Stimulated activated CD8-positive, alpha-beta memory T cell treated with anti-CD3 and anti-CD28 coated beads, Interleukin-7, amount 100 ng/mL, for 48 hours (primary cell): ENCODE measurements at regions not wholly inside any gene's neighbourhood (a gene's known extent, or its start where the extent isn't known, plus 50 kb on each side); places are given as distances from the start of the nearest gene placed in this dataset.

Experiments used
- DNase-seq, 2 donors: peaks; one replicate each; pipeline ENCODE4 v3.0.0-alpha.2; 2020; ENCODE audit warnings: low read depth in 1 of 2; ENCODE audit errors: extremely low read depth in 1 of 2

DNA sequence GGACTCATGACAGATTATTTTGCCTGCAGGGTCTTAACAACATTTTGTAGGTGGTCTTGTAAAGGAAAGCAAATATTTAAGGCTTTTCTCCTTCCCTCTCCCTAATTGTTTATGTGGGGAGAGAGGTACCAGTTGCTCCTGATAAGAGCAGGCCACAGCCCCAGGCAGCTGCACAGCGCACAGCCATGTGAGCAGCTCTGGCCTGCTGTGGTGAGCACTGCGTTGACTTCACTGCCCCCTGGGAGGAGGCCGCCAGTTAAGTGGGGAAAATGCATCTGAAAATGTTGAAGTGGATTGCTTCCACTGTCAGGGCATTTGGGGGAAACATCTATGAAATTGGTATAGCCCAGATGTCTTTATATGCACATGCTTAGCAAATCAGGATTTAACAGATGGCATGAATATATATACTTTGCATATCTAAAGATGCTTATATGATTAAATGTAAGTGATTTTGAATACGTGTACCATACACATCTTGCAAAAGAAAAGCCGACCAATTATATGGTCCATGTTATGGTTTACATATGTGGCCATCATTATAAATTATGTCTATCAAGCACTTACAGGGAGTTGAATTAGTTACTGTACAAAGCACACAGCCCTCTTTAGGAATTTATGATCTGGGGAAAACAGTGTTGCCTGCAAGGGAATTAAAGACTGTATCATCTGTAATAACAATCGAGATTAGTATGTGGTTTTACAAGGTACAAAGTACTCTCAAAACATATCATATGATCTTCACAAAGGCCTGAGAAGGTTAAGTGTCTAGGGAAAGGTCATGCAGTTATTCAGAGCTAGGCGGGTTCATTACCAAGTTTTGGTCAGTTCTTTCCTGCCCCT, 132.1 kb downstream of the RHOU start:
- DNase-seq = no peak

DNA sequence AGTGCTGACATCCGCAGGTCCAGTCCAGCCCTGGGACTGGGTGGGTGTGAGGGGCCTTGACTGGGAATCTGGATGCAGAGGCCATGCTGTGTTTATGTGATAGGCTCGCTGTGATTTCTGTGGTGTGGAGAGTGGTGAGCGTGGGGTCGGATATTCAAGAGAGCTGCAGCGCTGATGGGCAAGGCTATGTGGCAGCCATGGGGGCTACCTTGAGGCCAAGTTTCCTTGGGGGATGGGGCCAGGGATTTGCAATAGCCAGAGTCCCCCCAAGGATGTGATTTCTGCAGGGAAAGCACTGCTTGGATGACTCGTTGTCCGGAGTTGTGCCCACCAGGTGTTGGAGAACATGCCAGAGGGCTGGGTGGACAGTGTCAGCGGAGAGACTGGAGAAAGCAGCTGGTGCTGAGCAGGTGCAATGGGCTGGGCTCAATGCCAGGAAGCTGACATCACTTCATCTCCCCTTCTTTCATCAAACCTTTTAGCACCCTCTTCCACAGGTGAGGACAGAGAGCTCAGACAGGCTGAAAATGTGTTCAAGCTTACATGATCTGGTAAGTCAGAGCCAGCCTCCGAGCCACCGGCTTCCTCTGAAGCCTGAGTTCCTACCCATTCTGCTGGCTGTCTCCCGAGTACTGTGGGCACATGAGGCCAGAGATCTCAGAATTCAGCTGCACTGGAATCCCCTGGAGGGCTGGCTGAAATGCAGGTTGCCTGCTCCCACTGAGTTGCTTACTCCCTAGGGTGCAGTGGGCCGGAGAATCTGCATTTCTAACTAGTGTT, 132.9 kb downstream of the RHOU start:
- no peak for DNase-seq

DNA sequence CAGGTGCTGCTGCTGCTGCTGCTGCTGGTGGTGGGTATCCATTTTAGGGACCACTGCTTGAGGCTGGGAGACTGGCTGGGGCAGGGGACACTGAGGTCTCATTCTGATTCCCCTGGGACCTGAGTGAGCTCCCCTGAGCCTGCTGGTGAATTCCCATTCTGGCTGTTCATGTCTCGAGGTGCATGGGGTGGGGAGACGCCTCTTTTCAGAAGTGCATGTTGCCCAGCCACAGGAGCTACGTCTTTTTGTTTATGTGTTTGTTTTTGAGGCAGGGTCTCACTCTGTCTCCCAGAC, 133.4 kb downstream of the RHOU start:
- no peak for DNase-seq

DNA sequence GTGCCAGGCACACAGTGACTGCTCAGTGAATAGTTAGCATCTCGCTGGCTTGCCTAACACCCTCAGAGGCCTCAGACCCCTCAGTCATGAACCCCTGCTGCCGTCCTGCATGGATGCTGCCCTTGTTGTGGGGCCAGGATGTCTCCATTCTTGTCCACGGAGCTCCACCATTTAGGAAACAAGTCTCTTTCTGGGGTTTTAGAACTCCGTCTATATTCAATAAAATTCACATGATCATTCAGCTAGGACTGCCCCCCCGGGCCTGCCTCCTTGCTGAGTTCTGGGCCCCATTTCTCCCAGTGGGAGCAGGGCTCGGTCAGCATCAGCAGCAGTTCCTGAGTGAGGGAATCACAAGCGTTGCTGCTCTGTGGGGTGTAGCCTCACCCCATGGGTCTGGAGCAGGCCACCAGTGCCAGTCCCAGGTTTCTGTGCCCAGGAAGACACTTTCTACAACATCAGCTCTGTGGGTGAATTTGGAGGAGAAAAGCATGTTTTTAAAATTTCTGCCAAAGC, 134.1 kb downstream of the RHOU start:
- DNase-seq = no peak

DNA sequence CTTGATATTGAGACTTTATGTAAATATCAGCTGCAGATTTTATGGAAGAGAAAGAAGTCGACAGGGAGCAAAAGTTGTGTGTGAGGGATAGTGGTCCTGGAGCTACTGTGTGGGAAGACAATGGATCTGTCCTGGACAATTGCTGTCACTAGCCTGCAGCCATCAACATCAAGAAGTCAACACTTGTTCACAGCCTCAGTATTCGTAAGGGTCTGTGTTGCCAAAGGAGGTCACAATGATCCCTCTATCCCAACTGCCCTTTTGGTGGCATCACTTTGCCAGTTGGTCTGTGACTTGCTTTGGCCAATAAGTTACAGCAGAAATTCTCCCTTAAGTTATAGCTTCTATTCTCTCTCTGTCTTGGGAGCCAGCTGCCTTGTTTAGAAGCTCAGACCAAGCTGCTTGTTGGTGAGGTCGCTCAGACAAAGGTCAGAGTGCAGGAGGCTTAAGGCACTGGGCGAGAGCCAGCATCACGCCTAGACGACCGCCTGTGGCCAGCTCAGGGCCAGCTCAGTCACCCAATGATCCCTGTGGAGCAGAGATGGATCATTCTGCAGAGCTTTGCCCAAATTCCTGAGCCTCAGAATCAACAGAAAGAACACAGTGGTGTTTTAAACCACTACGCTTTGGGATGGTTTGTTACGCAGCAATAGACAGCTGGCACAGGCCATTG, 134.9 kb downstream of the RHOU start:
- DNase-seq = no peak

DNA sequence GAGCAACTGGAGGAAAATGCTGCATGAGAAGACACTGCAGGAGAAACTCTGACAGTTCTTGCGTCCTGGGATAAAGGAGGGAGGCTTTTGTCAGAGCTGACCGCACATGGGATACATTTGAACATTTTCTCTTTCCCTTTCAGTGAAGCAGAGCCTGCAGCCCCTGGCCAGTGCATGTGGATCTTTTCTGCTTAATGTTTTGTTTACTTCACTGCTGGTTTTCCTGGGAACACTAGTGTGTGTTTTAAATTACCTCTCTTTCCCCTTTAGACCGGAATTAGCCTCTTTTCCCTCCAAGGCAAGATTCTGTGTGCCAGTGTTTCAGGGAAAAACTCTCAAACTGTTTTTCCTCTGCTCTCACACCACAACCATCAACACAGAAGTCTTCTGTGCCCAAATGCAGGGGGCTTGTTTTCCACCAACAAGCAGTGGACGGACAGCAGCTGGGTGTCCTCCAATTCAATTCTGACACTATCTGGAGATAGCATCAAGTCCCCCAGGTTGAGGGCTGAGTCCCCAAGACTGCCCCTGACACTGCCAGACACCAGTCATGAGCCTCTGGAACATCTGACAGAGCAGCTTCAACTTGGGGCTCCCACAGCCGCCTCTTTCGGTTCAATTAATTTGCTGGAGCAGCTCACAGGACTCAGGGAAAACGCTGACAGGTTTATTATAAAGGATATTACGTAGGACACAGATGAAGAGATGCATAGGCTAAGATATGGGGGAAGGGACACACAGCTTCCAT, 136.2 kb downstream of the RHOU start:
- DNase-seq = no peak

DNA sequence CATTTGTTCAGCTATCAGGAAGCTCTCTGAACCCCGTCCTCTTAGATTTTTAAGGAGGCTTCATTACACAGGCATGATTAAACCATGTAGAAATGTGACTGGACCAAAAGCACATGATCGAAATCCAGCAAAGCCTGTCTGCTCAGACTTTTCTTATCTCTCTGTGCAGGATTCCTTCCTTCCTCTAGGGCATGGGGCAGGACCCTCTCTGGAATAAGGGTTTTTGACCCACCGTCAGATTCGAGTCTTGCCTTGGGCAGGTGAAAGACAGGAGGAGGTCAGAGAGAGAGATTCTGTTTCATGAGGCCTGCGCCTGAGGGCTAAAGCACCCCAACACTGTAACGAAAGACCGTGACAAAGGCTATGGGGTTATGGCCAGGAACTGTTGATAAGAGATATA, 136.8 kb downstream of the RHOU start:
- DNase-seq = no peak

DNA sequence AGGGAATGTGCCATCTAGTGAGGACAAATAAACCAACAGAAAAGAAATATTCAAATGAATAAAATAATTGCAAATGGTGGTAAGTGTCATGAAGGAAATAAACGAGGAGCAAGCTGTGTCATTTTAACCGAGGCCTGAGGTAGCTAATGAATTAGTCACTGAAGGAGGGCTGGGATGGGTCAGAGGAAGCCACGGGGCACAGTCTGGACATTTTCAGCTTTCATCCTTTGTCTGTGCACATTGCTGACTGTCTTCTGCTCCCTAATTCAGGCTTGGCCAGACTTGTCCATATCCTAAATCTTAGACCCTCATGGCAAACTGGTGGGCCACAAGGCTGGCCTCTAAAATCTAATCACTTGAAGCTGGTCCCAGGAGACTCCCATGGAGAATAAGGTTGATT, 138.4 kb downstream of the RHOU start:
- no peak for DNase-seq

DNA sequence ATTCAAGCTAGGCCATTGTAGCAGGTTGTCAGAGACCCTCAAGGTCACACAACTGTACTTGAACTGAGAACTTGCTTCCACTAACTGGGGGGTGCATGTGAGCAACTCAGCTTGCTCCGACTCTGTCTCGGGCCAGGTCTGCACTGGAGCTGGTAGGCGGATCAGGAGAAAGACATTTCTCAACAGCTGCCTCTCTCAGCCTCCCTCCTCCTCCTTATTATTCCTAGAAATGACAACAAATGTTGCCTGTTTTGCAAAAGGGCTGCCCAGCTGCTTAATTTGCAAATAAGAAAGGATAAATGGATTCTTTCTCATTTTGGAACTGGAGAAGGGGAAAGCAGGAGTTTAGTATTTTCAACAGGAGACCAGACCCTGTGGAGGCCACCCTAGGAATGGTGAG, 140.5 kb downstream of the RHOU start:
- DNase-seq = no peak

DNA sequence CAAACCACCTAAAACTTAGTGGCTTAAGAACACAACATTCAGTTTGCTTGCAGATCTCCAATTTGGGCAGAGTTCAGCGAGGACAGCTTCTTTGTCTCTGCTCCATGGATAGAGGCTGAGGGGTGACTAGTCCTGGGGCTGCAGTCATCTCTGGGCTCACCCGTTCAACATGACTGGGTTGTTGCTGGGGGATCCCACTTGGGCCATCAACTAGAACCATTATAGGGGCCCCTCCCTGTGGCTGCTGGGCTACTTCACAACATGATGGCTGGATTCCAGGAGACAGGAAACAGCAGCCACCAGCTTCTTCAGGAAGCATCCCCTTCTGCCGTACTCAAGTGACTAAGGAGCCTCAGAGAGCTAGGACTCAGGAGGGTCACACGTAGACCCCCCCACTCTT, 140.9 kb downstream of the RHOU start:
- no peak for DNase-seq

DNA sequence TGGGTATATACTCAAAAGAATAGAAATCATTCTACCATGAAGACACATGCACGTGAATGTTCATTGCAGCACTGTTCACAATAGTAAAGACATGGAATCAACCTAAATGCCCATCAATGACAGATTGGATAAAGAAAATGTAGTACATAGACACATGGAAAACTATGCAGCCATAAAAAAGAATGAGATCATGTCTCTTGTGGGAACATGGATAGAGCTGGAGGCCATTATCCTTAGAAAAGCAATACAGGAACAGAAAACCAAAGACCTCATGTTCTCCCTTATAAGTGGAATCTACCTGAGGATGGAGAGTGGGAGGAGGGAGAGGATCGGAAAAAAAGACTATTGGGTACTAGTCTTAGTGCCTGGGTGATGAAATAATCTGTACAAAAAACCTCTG, 143.9 kb downstream of the RHOU start:
- DNase-seq = no peak

DNA sequence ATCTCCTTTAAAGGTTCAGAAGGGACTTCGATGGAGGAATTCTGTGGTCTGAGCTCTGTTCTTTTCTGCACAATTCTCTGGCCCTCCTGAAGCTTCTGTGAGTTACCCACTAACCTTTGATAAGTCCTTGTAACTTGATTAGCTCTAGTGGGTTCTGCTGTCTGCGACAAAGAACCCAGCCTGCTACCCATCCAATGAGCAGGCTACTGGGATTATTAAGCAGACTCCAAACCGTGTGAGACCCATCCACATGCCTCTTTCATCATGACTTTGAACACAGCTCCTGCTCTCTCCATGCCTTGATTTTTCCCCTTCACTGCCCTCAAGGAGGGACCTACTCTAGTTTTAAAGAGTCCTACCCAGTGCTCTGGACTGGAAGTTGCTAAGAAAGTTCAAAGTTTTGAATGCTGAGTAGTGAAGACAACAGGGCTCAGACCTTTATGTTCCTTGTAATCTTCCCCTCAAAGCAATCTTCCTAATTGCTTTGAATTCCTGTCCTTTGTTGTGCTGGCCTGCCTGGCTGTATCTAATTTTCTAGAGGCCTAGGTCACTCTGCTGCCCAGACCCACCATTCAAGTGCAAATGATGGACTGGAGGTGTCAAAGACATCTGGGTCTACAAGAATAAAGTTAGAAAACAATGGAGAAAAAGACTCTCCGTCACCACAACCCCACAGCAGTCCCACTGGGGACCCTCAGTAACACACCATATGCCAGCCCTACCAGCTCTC, 146.9 kb downstream of the RHOU start:
- no peak for DNase-seq

DNA sequence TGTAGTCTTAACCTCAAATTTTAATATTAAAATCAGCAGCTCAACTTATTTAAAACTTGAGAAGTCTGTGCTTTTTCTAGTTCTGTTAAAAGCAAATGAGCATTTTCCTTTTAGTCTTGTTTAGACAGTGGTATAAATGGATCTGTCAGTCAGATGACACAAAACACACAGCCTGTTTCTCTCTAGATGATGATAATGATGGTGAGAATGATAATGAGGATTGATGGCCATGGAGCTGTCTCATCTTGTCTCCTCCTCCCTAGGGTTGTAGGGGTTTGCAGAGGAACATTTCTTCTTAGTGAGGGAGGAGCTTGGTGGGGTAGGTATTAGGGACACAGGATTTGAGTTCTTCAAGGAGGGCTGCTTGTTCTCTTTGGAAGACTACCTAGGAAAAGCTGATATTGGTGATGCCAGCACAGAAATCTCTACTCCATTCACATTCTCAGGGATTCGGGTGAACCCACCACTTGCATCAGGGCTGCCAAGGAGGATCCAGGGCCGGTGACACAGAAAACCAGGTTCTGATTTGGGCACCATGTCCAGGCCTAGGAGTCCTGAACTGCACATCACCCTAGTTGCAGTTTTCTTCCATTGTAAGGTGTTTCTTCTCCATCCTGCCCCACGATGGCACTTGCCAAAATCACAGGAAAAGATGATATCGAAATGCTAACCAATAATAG, 147.6 kb downstream of the RHOU start:
- no peak for DNase-seq

DNA sequence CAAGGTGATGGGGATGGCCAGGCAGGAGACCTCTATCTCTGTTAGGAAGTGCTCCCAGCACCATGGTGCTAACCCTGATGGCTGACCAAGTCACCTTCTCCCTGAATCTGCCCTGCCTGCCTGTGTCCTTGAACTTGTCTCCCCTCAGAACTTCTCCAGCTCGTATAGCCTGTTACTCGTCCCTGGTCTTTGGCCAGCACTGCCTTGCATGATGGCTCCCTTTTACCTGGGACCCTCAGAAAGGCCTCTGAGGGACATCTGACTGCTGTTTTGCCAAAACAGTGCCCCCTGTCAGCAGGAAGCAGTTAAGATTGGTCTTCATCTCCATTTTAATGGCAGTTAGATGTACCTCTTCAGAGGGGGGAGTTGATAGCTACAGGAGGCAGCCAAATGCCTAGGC, 148.3 kb downstream of the RHOU start:
- DNase-seq = no peak

DNA sequence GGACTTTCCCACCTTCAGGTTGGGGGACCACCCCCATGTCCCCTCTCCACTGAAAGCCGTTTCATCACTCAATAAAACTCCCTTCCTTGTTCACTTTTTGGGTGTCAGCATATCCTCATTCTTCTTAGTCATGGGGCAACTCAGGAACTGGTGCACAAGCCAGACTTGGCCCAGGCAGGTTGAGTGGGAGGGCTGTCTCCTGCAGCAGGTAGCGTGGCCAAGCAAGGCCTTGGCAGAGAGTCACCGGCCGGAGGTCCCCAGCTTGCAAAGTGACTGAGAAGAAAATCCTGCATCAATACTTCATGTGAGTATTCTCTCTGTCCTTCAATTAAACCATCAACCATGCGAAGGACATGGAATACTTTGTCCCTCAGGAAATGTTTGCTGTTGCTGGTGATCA, 148.9 kb downstream of the RHOU start:
- DNase-seq = no peak

DNA sequence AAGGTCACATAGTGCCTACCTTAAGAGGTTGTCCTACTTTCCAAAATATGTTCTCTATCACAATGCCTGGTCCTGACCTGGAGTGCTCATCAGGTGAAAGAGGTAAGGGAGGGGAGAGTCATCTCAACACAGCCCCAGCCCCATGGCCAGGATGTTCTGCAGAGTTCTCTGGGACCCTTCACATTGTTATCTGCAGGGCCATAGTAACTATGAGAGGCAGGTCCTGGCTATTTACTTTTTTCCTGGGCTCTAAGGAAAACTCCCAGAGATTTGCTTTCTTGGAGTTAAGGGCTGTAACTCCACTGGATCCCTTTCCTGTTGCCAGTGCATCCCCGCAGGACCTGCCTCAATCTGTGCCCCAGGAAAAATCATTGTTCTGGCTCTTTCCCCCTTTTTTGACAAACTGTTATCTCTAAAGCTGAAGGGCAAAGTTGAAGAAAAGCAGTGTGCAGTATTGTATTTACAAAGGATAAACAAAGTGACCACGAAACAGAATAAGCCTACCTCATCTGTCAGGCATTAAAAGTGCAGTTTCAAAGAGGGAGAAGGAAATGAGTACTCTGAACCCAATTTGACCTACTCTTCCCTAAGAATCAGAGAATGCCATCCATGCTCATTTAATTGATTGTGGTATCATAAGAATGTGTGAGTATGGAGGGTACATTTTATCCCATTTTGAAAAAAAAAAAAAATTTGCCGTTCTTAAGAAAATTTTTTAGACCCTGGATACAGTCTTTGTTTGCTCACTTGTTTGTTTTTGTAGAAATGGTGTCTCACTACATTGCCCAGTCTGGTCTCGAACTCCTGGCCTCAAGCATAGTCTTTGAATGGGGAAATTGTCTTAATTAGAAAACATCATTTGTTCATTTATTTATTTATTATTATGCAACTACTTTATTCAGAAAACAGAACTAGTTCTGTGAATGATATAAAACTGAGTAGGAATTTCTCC, 149.6 kb downstream of the RHOU start:
- no peak for DNase-seq

DNA sequence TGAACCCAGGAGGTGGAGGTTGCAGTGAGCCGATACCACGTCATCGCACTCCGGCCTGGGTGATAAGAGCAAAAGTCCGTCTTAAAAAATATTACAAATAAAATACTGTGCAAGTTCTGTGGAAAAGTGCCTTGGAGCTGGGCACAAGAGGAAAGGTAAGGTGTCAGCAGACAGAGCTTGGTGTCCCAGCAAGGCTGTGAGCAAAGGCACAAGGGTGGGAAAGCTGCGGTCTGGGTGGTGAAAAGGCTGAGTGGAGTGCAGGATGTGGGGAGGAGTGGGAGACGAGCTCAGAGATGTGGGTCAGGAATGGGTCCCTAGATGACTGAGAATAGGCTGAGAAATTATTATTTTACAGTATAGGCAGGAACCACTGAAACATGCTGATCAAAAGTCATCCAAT, 150.6 kb downstream of the RHOU start:
- DNase-seq = no peak

DNA sequence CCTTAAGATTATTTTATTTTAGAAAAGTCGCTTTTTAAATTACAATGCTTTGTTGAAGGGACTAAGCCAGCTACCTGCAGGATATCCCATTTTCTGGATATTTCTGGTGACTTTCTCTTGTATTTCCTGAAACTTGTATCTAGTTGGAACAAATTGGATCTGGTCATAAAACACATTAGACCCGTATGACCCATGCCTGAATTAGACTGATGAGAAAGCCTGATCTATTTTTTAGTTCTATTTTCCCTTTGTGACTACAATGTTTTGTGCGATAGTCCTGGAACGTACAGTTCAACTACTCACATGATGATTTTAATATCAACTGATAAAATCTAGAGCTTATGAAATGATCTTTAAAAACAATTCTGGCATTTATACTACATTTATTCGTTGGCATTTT, 151.8 kb downstream of the RHOU start:
- no peak for DNase-seq

DNA sequence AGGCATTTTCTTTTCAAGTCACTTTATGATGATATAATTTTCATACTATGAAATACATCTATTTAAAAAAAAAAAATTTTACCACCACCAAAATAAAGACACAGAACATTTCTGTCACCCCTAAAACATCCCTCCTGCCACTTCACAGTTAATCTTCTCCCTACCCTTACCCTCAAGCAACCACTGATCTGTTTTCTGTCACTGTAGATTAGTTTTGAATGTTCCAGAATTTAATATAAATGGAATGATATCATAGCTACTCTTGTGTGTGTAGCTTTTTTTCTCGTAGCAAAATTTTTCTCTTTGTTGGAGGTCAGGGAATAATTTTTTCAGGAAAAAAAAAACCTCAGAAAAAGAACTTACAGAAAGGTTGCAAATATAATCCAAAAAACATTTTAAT, 152.7 kb downstream of the RHOU start:
- DNase-seq = no peak
